Liver (tissue), 8 donors: ENCODE measurements at regions not wholly inside any gene's neighbourhood (a gene's known extent, or its start where the extent isn't known, plus 50 kb on each side); places are given as distances from the start of the nearest gene placed in this dataset.

Experiments used
- DNase-seq: peaks from one replicate; pipeline ENCODE4 v3.0.0-alpha.2; 2017; ENCODE audit warnings: low spot score
- H3K27ac ChIP-seq, 2 donors: one replicate each; pipeline ENCODE4 v1.7.0; 2013; ENCODE audit warnings: inconsistent platforms in 2 of 2, low read length in 2 of 2, control low read depth in 1 of 2, low read depth in 1 of 2, mild to moderate bottlenecking in 1 of 2
- H3K27me3 ChIP-seq, 4 donors: one replicate each; pipeline versions ENCODE4 v1.6.1 to v1.7.0; 2013; ENCODE audit warnings: low read length in 3 of 4, inconsistent platforms in 1 of 4, mild to moderate bottlenecking in 1 of 4, moderate library complexity in 1 of 4; ENCODE audit not compliant: control insufficient read depth in 4 of 4, insufficient read depth in 4 of 4
- H3K36me3 ChIP-seq, 4 donors: one replicate each; pipeline versions ENCODE4 v1.6.1 to v1.7.0; 2013; ENCODE audit warnings: low read length in 3 of 4, mild to moderate bottlenecking in 3 of 4, low read depth in 1 of 4, moderate library complexity in 1 of 4; ENCODE audit not compliant: control insufficient read depth in 4 of 4, insufficient read depth in 3 of 4
- H3K4me1 ChIP-seq, 4 donors: one replicate each; pipeline versions ENCODE4 v1.6.1 to v1.7.0; 2013; ENCODE audit warnings: low read length in 3 of 4, mild to moderate bottlenecking in 3 of 4, moderate library complexity in 1 of 4; ENCODE audit not compliant: control insufficient read depth in 4 of 4, insufficient read depth in 4 of 4
- H3K4me3 ChIP-seq, 3 donors: one replicate each; pipeline versions ENCODE4 v1.6.1 to v1.7.0; 2013; ENCODE audit warnings: low read length in 3 of 3, control low read depth in 1 of 3, low read depth in 1 of 3, mild to moderate bottlenecking in 1 of 3
- H3K9ac ChIP-seq, 2 donors: one replicate each; pipeline ENCODE4 v1.7.0; 2013; ENCODE audit warnings: low read length in 2 of 2, mild to moderate bottlenecking in 2 of 2, moderate library complexity in 2 of 2, control low read depth in 1 of 2, low read depth in 1 of 2
- H3K9me3 ChIP-seq, 4 donors: one replicate each; pipeline versions ENCODE4 v1.6.1 to v1.7.0; 2013; ENCODE audit warnings: low read length in 3 of 4; ENCODE audit not compliant: control insufficient read depth in 4 of 4
- ATF3 ChIP-seq: IDR thresholded peaks from 2 replicates; pipeline ENCODE4 v1.6.1; 2016; ENCODE audit warnings: antibody characterized with exemption
- EGR1 ChIP-seq, 2 donors: IDR thresholded peaks; 2 replicates each; pipeline ENCODE4 v1.6.1; 2016 to 2018; ENCODE audit warnings: antibody characterized with exemption in 2 of 2, low read depth in 2 of 2
- FOXA1 ChIP-seq: IDR thresholded peaks from 2 replicates; pipeline ENCODE4 v1.6.1; 2016; ENCODE audit warnings: antibody characterized with exemption
- FOXA2 ChIP-seq: IDR thresholded peaks from 2 replicates; pipeline ENCODE4 v1.6.1; 2016; ENCODE audit warnings: antibody characterized with exemption
- GABPA ChIP-seq, 2 donors: IDR thresholded peaks in 1 of 2; conservative IDR thresholded peaks in 1 of 2; 2 replicates each; pipeline ENCODE4 v1.6.1; 2016; ENCODE audit warnings: antibody characterized with exemption in 2 of 2, mild to moderate bottlenecking in 1 of 2, moderate library complexity in 1 of 2
- HNF4G ChIP-seq: IDR thresholded peaks from 2 replicates; pipeline ENCODE4 v1.6.1; 2016; ENCODE audit warnings: antibody characterized with exemption
- JUND ChIP-seq, 2 donors: IDR thresholded peaks; 2 replicates each; pipeline ENCODE4 v1.6.1; 2016; ENCODE audit warnings: antibody characterized with exemption in 2 of 2
- RAD21 ChIP-seq, 2 donors: IDR thresholded peaks; 2 replicates each; pipeline ENCODE4 v1.6.1; 2016; ENCODE audit warnings: antibody characterized with exemption in 2 of 2, mild to moderate bottlenecking in 2 of 2
- RXRA ChIP-seq, 2 donors: IDR thresholded peaks; 2 replicates each; pipeline ENCODE4 v1.6.1; 2017 to 2018; ENCODE audit warnings: antibody characterized with exemption in 2 of 2, mild to moderate bottlenecking in 1 of 2
- YY1 ChIP-seq: IDR thresholded peaks from 2 replicates; pipeline ENCODE4 v1.6.1; 2016; ENCODE audit warnings: antibody characterized with exemption, mild to moderate bottlenecking
- ZBTB33 ChIP-seq: IDR thresholded peaks from 2 replicates; pipeline ENCODE4 v1.6.1; 2016; ENCODE audit warnings: antibody characterized with exemption
- WGBS: extraction: QIAGEN DNeasy Blood & Tissue Kit; methylation state at CpG from one replicate; pipeline ENCODE4 v1.1.7; 2013; 5-methylcytosine and 5-hydroxymethylcytosine counted together
- TF ChIP-seq, protein P1 (sequence below): fragments of 150-350 bp; IDR thresholded peaks from 2 replicates; pipeline ENCODE4 v1.5.1; 2017; ENCODE audit warnings: improper control_type of control experiment, low read depth, low read length; ENCODE audit not compliant: missing input control
- TF ChIP-seq, protein P2 (sequence below): IDR thresholded peaks from 2 replicates; pipeline ENCODE4 v1.6.1; 2016; ENCODE audit warnings: antibody characterized with exemption, mild to moderate bottlenecking
- donor health status: healthy.
- donor health status: healthy.
- donor health status: healthy.
- donor health status: healthy.
- donor health status: healthy.

DNA sequence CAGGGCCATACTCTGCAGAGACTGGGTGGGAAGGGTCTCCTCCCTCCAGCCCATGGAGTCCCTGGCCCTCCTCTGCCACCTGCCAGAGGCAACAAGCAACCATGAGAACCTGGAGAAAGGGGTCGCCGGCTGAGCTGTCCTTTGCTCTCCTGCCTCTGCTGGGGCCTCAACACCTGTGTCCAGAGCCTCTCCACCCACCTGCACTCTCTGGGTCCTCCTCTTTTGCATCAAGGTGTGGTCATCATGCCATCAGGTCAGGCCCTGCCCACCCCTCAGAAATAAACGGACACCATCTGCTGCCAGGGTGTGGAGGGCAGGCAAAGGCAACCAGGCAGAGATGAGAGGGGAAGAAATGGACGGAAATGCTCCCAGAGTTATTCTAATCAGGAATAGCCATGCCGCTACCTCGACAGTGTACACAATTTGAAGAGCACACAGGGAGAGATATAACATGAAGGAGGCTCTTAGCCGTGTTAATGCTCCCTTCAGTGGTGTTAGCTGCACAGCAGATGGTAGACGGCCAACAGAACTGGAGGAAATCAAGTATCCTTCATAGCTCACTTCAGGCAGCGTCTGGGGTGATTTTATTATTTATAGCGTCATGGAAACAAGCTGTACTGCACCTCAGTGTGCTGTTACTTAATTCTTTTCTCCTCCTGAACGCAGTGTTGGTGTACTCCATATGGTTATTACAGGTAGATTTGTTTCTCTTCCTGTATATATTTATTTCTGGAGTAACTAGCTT lies 247.9 kb downstream of the TSN start (continued):
- TF ChIP-seq ATF3: no peak
- TF ChIP-seq, protein P1, sequence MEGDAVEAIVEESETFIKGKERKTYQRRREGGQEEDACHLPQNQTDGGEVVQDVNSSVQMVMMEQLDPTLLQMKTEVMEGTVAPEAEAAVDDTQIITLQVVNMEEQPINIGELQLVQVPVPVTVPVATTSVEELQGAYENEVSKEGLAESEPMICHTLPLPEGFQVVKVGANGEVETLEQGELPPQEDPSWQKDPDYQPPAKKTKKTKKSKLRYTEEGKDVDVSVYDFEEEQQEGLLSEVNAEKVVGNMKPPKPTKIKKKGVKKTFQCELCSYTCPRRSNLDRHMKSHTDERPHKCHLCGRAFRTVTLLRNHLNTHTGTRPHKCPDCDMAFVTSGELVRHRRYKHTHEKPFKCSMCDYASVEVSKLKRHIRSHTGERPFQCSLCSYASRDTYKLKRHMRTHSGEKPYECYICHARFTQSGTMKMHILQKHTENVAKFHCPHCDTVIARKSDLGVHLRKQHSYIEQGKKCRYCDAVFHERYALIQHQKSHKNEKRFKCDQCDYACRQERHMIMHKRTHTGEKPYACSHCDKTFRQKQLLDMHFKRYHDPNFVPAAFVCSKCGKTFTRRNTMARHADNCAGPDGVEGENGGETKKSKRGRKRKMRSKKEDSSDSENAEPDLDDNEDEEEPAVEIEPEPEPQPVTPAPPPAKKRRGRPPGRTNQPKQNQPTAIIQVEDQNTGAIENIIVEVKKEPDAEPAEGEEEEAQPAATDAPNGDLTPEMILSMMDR: no peak

GRCh38 chr2:122007126-122007525 lies 251.7 kb downstream of the TSN start:
- no peak overlapping the region for H3K9ac ChIP-seq
- no peaks in the 10 kb centered on the region for H3K36me3 ChIP-seq
- H3K4me3 ChIP-seq: no peak overlapping the region
- H3K9me3 ChIP-seq: no peaks in the 10 kb centered on the region
- no peaks in the 10 kb centered on the region for H3K4me1 ChIP-seq
- no peak overlapping the region for H3K27ac ChIP-seq
- no peak for DNase-seq
- no peak for TF ChIP-seq FOXA2
- TF ChIP-seq YY1: no peak
- TF ChIP-seq ZBTB33: no peak
- TF ChIP-seq, protein P1: no peak
- TF ChIP-seq EGR1 (IDR thresholded peaks at IDR 0.05; ENCODE audit: low read depth in 2 of 2): no peak
- H3K27me3 ChIP-seq: no peaks in the 10 kb centered on the region
- WGBS: 59% methylated on average over 5 of the region's 5 CpGs

GRCh38 chr2:122007577-122007976 lies 252.1 kb downstream of the TSN start:
- Histone ChIP-seq H3K4me1 (no peaks in the 10 kb centered on the region), H3K27me3 (no peaks in the 10 kb centered on the region), H3K9ac (no peak overlapping the region), H3K36me3 (no peaks in the 10 kb centered on the region), H3K9me3 (no peaks in the 10 kb centered on the region), H3K4me3 (no peak overlapping the region), H3K27ac (no peak overlapping the region)
- WGBS: 32% methylated on average over 5 of the region's 5 CpGs
- TF ChIP-seq RXRA (IDR thresholded peaks at IDR 0.05): no peak
- no peak for TF ChIP-seq RAD21 (IDR thresholded peaks at IDR 0.05)
- TF ChIP-seq, protein P2, sequence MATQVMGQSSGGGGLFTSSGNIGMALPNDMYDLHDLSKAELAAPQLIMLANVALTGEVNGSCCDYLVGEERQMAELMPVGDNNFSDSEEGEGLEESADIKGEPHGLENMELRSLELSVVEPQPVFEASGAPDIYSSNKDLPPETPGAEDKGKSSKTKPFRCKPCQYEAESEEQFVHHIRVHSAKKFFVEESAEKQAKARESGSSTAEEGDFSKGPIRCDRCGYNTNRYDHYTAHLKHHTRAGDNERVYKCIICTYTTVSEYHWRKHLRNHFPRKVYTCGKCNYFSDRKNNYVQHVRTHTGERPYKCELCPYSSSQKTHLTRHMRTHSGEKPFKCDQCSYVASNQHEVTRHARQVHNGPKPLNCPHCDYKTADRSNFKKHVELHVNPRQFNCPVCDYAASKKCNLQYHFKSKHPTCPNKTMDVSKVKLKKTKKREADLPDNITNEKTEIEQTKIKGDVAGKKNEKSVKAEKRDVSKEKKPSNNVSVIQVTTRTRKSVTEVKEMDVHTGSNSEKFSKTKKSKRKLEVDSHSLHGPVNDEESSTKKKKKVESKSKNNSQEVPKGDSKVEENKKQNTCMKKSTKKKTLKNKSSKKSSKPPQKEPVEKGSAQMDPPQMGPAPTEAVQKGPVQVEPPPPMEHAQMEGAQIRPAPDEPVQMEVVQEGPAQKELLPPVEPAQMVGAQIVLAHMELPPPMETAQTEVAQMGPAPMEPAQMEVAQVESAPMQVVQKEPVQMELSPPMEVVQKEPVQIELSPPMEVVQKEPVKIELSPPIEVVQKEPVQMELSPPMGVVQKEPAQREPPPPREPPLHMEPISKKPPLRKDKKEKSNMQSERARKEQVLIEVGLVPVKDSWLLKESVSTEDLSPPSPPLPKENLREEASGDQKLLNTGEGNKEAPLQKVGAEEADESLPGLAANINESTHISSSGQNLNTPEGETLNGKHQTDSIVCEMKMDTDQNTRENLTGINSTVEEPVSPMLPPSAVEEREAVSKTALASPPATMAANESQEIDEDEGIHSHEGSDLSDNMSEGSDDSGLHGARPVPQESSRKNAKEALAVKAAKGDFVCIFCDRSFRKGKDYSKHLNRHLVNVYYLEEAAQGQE: no peak
- TF ChIP-seq JUND (IDR thresholded peaks at IDR 0.05): no peak
- no peak for TF ChIP-seq FOXA1
- TF ChIP-seq GABPA (IDR thresholded peaks at IDR 0.05 in 1 of 2, conservative IDR thresholded peaks at IDR 0.05 in 1 of 2): no peak
- TF ChIP-seq HNF4G: no peak
- TF ChIP-seq YY1: no peak
- no peak for DNase-seq
